GM21381 (cell line): ENCODE measurements at regions not wholly inside any gene's neighbourhood (a gene's known extent, or its start where the extent isn't known, plus 50 kb on each side); places are given as distances from the start of the nearest gene placed in this dataset.
A peak's percentile ranks its signal among the peaks of the same experiment; 100 is the strongest.

Experiments
- ATAC-seq: cut with Tn5 transposase; IDR thresholded peaks from one replicate; pipeline ENCODE4 v1.9.1; 2021; ENCODE audit warnings: mild to moderate bottlenecking, moderate library complexity; ENCODE audit not compliant: unreplicated experiment

DNA sequence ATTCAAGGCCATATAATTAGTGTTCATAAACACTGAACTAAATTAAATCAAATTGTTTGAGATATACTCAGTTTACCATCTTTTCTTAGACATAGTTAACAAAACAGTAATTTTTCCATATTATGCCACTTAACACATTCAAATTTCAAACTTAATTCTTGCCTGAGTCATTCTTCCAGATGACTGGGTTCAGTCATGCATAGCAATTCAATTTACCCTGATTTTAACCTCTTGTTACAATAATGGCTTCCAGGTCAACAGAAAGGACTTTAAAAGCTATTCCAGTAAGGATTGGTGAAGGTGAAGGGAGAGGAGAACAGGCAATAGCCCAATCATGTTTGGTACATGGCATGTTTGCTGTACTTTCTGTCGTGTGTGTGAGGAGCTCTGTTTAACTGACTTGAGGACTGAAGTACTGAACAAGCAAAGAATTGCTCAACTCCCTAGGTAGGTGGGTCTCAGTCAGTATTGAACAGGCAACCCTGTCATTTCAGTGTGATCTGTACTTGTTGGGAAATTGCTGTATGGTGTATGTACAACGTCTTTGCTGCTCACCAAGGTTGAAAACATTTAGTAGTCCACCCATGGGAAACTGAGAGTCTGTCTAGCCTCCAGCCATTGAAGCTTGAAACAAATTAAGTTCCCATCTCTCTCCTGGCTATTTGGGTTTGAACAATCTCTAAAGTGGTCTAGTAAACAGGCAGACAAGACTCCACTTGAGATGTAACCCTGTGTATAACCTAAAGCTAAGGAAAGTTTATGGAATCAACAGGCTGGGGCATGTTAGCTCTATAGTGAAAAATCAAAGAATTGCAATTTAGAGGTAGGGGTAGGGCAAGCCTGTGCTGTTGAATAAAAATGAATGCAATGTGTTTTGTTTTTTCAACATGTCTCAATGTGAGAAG, 327.2 kb downstream of the BTG1 start:
- no peak for ATAC-seq

DNA sequence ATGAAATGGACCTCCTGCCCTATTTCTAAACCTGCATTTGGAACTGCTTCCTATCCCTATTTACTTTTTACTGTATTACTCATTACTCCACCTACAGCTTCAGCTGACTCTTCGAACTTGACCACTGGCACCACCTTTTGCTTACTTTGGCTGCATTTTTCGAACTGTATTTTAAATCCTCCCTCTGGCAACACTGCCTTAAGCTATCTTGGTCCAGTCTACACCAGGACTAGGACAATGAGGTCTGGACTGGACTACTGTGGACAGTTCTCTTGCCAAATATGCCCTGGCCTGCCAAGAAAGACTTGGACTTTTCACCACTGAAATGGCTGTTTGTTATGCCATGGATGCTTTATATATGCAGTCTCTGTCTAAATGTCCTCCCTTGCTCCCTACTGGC, 328.1 kb downstream of the BTG1 start:
- ATAC-seq: no peak

DNA sequence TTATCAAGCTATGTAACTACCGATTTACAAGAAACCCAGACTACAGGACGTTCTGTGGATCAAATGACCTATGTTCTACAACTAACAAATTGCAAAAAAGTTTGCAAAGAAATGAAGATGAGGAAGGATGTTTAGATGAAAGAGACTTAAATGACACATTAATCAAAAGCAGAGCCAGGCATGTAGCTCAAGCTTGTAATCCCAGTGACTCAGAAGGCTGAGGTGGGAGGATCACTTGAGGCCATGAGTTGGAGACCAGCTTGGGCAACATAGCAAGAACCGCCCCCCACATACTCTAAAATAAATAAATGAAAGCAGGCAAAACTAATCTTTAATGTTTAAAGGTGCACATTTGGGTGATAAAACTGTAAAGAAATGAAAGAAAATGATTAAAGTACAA, 331.9 kb downstream of the BTG1 start:
- ATAC-seq: no peak

DNA sequence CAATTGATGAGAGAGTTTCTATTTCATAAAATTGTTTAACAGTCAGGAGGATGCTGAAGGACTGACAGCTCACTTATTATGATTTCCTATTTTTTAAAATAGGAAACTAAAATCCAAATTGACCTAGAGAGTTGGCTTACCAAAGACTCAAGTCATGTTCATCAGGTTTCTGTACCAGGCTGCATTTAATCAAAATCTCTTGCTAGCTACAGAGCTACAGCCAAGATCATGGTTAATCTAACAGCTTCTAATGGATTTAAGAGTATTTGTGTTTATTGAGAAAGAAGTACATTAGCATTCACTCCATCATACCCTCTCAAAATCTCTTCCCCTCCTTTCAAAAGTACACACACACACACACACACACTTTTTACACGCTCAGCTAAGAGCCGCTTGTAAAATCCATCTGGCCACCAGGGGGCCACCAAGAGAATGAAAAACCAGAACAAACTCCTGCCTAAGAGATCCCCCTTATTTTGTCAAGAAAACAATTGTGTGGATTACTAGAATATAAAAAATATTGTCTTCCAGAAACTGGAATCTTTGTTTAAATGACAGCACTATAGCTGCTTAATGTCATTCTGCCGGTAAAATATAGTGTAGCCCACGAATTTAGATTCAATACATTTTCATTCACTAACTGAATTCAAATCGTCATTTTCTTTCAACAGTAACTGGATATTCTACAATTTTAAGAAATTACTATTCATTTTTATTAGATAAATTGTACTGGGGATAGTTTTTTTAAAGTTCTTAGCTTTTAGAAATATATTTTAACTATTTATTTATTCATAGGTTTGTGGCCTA, 334.0 kb downstream of the BTG1 start:
- peak; percentile 77 for ATAC-seq

DNA sequence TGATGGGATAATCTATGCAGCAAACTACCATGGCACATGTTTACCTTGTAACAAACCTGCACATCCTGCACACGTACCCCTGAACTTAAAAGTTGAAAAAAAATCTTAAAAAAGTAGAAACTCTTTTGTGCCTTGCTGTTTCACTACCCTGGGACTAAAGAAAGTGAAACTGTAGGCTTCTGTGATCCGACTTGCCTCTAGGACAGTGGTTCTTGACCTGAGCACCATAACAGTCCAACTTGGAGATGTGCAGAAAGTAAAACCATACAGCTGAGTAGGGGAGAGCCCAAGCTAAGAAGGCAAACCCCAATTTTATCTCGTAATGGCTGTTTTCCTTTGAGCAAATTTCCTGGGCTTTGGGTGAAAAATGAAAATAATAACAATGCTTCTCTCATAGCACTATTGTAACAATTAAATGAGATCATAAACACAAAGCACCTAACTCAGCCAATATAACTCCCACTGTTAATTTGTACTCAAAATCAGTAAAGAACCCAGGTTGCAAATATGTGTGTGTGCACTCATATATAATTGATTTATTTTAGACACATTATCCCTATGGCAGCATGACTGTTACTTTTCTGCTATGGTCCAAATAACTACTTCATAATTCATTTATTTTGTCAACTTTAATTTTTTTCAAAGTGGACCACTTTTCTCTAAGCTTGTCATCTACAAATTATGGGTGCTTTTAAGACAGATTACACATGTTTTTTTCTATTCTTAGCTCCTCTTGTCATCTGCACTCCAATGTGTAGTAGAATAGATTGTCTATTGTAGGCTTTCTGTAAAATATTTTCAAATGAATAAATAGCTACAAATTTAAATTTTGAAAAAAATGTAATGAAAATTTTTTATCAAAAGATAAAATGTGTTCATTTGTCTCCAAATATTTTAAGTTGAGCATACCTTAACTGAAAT, 334.9 kb downstream of the BTG1 start:
- no peak for ATAC-seq

DNA sequence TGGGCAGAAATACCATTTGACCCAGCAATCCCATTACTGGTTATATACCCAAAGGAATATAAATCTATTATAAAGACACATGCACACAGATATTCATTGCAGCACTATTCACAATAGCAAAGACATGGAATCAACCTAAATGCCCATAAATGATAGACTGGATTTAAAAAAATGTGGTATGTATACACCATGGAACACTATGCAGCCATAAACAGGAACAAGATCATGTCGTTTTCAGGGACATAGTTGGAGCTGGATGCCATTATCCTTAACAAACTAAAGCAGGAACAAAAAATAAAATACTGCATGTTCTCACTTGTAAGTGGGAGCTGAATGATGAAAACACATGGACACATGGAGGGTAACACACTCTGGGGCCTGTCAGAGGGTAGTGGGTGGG, 335.6 kb downstream of the BTG1 start:
- ATAC-seq: no peak

DNA sequence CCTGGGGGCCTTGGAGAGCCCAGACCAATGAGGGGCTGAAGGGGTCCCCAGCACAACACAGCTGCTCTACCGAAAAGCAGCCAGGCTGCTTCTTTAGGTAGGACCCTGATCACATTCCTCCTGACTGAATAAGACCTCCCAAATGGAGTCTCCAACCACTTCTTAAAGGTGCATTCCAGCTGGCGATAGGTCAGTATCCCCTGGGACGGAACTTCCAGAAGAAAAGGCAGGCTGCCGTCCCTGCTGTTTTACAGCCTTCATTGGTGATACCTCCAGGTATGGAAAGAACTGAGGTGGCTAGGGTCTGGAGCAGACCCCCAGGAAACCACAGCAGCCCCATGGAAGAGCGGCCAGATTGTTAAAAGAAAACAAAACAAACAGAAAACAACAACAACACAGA, 340.6 kb downstream of the BTG1 start:
- no peak for ATAC-seq

DNA sequence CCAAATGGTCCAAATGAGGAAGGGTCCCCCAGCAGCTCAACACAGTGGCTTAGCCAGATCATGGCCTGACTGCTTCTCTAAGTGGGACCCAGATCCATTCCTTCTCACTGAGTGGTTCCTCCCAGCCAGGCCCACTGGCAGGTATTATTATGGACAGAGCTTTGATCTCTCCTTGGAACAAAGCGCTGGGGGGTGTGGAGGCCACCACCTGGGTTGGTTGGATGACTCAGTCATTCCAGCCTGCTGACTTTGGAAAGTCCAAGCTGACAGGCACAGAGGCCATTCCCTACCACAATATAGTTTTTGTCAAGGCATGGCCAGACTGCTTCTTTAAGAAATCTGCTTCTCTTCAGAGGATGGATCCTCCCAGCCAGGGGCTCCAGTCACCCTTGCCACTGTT, 341.1 kb downstream of the BTG1 start:
- no peak for ATAC-seq

DNA sequence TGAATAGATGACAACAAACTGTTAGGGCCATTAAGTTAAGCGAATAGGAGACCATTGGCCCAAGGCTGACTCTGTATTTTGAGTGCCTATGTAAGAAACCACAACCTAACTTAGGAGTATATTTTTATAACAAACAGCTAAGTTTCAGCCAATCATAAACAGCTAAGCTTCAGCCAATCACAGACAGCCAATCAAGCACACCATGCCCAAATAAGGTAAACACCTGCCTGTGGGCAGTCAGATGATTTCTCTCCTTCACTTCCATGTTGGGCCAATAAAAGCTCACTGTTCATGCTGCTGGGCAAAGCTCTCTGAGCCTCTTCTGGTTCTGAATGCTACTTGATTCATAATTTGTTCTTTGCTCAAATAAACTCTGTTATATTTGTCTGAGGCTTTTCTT, 344.6 kb downstream of the BTG1 start:
- no peak for ATAC-seq

DNA sequence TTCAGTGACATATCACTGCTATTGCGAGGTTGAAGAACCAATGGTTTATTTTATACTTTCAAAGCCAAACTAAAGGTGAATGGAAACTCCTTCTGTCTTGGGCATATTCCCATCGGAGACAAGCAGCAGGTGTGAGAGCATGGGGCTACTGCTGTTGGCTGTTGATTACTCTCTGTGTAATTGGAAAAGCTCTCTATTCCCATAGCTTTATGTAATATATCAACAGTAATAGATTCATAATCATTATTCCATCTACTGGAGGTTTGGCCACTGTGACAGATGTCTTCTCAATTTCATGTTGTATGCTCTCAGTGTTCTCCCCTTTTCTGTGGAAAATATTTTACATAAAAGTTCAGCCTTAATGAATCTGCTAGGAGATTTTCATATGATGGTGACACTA, 352.0 kb downstream of the BTG1 start:
- no peak for ATAC-seq

DNA sequence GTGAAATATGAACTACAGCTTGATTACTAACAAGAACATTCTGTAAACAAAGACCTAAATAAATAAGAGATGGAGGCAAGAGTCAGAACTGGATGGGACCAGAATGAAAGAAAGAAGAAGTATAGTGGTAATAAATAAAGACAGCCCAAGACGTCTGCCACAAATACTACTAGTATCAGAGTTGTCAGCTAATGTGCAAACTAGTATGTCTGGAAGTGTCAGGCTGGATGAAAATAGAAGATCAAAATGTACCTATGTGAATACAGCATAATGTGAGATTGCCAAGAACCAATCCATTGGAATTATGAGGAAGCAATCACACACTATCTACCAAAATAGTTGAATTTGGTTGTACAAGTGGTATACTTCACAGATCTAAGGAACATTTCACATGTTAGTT, 353.0 kb downstream of the BTG1 start:
- ATAC-seq: no peak

DNA sequence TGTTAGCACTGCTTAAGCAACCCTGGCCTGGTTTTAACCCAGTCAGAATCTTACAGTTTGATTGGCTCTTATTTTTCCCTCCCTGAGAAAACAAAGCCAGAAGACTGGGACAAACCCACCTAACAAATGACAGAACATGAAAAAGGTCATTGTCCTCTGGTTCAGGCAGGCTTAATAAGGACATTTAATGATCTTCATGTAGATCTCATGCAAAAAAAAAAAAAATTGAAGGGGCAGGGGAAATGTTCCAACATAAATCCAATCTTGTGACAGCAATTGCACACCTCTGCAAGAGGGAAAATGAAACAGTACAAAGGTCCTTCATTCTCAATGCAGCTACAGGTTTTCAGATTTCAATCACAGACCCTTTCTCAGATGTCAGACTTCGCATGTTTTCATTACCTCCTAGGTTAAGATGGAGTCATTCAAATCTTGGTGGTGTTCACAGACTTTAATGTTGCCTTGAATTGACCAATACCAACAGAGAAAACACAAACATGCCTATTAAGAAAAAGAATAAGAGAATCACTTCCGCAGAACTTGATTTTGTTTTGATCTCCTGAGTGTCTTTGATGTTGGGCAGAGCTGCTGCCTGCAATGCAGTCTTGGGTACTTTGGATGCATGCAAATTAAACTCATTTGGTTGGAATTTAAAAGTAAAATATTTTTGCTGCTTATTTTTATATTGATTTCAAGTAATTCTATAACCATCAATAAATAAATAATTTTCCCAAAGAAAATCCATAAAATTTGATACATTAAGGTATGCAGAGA, 359.0 kb downstream of the BTG1 start:
- ATAC-seq: no peak

DNA sequence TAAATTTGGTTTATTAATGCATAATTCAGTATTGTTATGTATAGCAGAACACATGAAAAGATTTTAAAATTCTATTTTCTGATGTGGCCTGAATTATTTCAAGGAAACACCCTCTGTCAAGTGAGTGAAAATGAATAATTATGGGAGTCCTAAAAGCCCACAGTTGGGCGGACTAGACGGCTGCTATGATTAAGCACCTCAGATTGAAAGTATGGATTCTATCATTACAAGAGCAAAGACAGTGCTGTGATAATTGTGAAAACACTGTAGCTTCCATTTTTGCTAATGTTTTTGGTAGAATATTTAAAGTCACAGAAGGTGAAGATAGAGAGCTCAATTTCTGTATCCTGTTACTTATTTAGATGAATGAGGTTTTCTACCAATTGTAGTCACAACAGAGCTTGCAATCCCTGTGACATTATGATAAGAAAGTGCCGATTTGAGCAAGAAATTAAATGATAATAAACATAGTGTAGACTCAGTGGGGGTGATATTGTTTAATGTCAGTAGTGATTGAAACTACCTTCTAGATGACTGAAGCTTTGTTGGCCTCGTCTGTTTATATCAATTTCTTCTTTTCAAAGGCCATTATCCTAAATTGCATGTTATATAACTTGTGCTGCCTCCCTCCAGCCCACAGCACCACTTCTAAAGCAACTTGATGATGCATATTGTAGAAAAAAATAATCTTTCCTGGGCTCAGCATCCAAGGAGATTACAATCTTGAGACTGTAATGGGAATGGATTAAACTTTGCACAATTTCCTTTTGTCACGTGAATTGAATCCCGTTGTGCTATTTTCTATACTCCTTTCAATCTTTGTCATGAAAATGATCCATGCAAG, 359.8 kb downstream of the BTG1 start:
- no peak for ATAC-seq

DNA sequence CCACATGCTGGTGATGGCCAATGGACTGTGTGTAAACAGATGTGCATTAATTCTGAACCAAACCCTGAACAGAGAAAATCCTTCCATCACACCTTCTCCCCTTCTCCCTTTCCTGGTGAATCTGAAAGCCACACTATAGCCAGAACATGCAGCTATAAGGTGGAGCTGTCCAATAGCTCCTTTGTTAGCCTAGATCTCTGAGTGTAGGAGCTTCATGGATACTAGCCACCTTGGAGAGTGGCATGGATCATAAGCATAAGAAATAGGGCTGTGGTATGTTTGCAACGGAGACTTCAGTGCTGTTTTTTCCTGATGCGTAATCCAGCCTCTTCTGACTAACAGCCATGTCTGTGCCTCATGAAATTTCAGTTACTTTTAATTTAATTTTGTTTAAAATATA, 364.5 kb downstream of the BTG1 start:
- ATAC-seq: no peak

DNA sequence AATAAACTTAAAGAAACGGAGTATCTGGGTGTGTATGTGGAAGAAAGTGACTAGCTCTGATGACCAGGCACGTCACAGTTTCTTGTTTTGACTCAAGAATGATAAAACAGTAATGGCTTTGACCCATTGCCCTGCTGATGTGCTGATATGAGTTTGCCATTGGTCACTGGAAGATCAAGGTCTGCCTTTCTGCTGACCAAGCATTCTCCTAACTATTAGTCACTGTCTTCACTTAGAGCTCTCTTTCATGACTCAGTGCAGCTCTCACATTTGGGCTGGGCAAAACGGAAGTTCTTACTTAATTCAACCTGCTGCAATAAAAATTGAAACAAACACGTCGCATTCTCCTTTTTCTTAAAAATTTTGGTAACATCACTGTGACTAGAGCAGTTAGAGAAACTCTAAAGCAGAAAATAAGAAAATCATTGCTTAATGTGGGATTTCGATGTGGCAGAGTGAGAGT, 366.7 kb downstream of the BTG1 start:
- peak; percentile 96 for ATAC-seq

DNA sequence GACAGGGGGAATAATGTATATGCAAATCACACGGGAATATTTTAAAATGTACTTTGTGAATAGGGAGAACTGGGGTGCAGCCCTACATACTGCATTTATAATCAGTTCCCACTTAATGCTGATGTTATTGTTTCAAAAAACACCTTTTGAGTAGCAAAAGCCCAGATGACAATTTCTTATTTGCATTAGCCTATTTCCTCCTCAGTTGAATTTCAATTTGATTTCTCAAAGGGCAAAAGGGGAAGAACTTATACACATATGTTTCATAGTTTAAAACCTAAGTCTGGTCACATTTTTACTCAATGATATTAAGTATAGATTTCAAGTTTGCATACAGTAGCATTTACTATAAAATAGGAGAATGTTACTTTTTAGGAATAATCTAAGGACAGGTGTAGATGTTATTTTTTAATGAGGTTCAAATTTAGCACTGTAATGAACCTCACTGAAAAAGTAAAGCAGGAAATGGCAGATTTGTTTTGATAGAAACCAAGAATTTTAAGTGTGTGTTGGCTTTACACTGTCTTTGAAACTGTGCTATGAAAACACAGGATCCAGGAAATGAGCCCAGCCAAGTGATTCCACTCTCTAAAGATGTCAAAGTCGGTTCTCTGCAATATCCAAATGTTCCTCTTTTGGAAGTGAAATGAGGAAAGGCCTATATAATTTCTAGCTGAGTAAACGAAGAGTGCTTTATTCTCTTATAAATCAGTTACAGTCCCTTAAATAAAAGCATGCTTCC, 367.4 kb downstream of the BTG1 start:
- ATAC-seq: peak; percentile 58

DNA sequence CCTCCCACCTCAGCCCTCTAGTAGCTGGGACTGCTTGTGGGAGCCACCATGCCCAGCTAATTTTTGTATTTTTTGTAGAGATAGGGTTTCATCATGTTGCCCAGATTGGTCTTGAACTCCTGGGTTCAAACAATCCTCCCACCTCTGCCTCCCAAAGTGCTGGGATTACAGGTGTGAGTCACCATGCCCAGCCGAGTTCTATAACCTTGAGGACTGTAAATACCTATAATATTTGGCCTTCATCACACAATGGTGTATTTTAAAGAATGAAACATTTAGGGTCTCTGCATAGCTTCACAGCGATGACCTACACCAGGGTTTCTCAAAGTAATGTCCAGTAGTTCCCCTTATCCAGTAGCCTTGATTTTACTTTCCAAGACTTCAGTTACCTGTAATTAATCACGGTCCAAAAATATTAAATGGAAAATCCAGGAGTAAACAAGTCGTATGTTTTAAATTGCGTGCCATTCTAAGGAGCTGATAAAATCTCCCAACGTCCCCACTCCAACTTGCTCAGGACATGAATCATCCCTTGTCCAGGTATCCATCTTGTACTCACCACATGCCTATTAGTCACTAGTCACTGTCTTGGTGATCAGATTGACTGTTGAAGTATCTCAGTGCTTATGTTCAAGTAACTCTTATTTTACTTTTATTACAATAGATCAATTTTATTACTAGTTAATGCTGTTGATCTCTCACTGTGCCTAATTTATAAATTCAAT, 368.2 kb downstream of the BTG1 start:
- no peak for ATAC-seq

DNA sequence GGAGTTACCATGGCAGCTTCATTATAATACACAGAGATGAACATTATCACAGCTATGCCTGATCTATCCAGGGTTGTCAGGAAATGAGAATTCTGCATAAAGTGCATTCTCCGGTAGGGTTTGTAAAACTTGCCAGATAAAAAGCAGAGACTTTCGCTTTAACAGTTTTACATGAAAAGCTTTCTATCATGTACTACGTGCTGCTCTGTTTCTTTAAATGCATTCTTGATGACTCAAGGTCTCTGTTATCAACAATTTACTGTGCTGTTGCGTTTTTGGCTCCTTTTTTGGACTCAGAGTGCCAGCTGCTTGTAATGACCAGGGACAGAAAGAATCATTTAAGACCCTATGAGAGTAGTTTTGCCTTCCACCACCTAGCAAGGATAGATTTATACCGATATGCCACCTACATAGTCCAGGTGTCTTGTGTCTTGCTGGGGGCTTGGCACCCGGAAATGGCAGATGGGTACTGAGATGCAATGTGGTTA, 371.2 kb downstream of the BTG1 start:
- ATAC-seq: no peak
